B cell (primary cell): ENCODE measurements at regions not wholly inside any gene's neighbourhood (a gene's known extent, or its start where the extent isn't known, plus 50 kb on each side); places are given as distances from the start of the nearest gene placed in this dataset.
"Not testable (repeated sequence)": the region's sequence is repeated elsewhere in the genome, so short reads cannot be mapped to it uniquely, and the experiment has no call there.

ENCODE experiments used
- EZH2 ChIP-seq: IDR thresholded peaks from 2 replicates; pipeline ENCODE4 v1.6.1; 2012; ENCODE audit warnings: borderline replicate concordance, low read depth, mild to moderate bottlenecking, moderate library complexity, low read length; ENCODE audit not compliant: insufficient read depth, poor library complexity, severe bottlenecking
- TF ChIP-seq, protein P1 (sequence below): fragments of 200-600 bp; IDR thresholded peaks from one replicate; pipeline ENCODE4 v1.8.0; 2022; ENCODE audit warnings: antibody characterized with exemption, mild to moderate bottlenecking

DNA sequence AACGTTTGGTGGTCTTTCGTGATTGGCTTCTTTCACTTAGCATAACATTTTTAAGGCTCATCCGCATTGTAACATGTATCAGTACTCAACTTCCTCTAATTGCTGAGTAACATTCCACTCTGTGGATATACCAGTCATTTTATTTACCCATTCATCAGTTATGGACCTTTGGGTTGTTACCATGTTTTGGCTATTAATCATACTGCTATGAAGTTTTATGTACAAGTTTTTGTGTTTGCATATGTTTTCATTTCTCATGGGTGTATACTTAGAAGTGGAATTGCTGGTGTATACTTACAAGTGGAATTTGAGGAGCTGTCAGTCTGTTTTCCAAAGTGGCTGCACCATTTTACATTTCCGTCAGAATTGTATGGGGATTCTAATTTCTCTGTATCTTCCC lies 78.4 kb upstream of the CDK13 start:
- TF ChIP-seq, protein P1, sequence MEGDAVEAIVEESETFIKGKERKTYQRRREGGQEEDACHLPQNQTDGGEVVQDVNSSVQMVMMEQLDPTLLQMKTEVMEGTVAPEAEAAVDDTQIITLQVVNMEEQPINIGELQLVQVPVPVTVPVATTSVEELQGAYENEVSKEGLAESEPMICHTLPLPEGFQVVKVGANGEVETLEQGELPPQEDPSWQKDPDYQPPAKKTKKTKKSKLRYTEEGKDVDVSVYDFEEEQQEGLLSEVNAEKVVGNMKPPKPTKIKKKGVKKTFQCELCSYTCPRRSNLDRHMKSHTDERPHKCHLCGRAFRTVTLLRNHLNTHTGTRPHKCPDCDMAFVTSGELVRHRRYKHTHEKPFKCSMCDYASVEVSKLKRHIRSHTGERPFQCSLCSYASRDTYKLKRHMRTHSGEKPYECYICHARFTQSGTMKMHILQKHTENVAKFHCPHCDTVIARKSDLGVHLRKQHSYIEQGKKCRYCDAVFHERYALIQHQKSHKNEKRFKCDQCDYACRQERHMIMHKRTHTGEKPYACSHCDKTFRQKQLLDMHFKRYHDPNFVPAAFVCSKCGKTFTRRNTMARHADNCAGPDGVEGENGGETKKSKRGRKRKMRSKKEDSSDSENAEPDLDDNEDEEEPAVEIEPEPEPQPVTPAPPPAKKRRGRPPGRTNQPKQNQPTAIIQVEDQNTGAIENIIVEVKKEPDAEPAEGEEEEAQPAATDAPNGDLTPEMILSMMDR, result not testable (repeated sequence)
- not testable (repeated sequence) for TF ChIP-seq EZH2
